ENCODE measurements at regions not wholly inside any gene's neighbourhood (a gene's known extent, or its start where the extent isn't known, plus 50 kb on each side); places are given as distances from the start of the nearest gene placed in this dataset.

GRCh38 chr9:108054131-108054630, 564.6 kb upstream of the KLF4 start:
- TF ChIP-seq, protein P1, sequence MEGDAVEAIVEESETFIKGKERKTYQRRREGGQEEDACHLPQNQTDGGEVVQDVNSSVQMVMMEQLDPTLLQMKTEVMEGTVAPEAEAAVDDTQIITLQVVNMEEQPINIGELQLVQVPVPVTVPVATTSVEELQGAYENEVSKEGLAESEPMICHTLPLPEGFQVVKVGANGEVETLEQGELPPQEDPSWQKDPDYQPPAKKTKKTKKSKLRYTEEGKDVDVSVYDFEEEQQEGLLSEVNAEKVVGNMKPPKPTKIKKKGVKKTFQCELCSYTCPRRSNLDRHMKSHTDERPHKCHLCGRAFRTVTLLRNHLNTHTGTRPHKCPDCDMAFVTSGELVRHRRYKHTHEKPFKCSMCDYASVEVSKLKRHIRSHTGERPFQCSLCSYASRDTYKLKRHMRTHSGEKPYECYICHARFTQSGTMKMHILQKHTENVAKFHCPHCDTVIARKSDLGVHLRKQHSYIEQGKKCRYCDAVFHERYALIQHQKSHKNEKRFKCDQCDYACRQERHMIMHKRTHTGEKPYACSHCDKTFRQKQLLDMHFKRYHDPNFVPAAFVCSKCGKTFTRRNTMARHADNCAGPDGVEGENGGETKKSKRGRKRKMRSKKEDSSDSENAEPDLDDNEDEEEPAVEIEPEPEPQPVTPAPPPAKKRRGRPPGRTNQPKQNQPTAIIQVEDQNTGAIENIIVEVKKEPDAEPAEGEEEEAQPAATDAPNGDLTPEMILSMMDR (IDR thresholded peaks at IDR 0.05): no peak
- no peak for TF ChIP-seq POLR2A (IDR thresholded peaks at IDR 0.05)

Data from adrenal gland (tissue), 5 donors.